ENCODE measurements at regions not wholly inside any gene's neighbourhood (a gene's known extent, or its start where the extent isn't known, plus 50 kb on each side); places are given as distances from the start of the nearest gene placed in this dataset.

- no peak for DNase-seq
- H3K36me3 ChIP-seq (replicated peaks; ENCODE audit: control insufficient read depth, insufficient read depth, low read length): no peaks in the 10 kb centered on the region
- no peaks in the 10 kb centered on the region for H3K27me3 ChIP-seq (ENCODE audit: control insufficient read depth, insufficient read depth, low read length)
- no peak overlapping the region for H3K4me3 ChIP-seq (ENCODE audit: insufficient read depth, low read depth, low read length)
These were observed 111.4 kb upstream of the CDC42EP3 start for GRCh38 chr2:37782721-37783371.

- Histone ChIP-seq H3K4me3 (ENCODE audit: insufficient read depth, low read depth, low read length) (no peak overlapping the region), H3K27me3 (ENCODE audit: control insufficient read depth, insufficient read depth, low read length) (no peaks in the 10 kb centered on the region), H3K36me3 (replicated peaks; ENCODE audit: control insufficient read depth, insufficient read depth, low read length) (no peaks in the 10 kb centered on the region)
- DNase-seq: no peak
These were observed 112.1 kb upstream of the CDC42EP3 start for GRCh38 chr2:37783545-37783944.

- no peaks in the 10 kb centered on the region for H3K36me3 ChIP-seq (replicated peaks; ENCODE audit: control insufficient read depth, insufficient read depth, low read length)
- DNase-seq: no peak
- H3K4me3 ChIP-seq (ENCODE audit: insufficient read depth, low read depth, low read length): no peak overlapping the region
- no peaks in the 10 kb centered on the region for H3K27me3 ChIP-seq (ENCODE audit: control insufficient read depth, insufficient read depth, low read length)
These were observed 112.8 kb upstream of the CDC42EP3 start for GRCh38 chr2:37784071-37784758.

- DNase-seq: no peak
These were observed 113.3 kb upstream of the CDC42EP3 start for GRCh38 chr2:37784759-37785149.

GRCh38 chr2:37786191-37786698, 114.8 kb upstream of the CDC42EP3 start:
- no peaks in the 10 kb centered on the region for H3K36me3 ChIP-seq (replicated peaks; ENCODE audit: control insufficient read depth, insufficient read depth, low read length)
- no peak overlapping the region for H3K4me3 ChIP-seq (ENCODE audit: insufficient read depth, low read depth, low read length)
- H3K27me3 ChIP-seq (ENCODE audit: control insufficient read depth, insufficient read depth, low read length): no peaks in the 10 kb centered on the region
- DNase-seq: no peak

More at GRCh38 chr2:37784759-37785149, 113.3 kb upstream of the CDC42EP3 start:
- H3K36me3 ChIP-seq (replicated peaks; ENCODE audit: control insufficient read depth, insufficient read depth, low read length): no peaks in the 10 kb centered on the region
- H3K4me3 ChIP-seq (ENCODE audit: insufficient read depth, low read depth, low read length): no peak overlapping the region
- H3K27me3 ChIP-seq (ENCODE audit: control insufficient read depth, insufficient read depth, low read length): no peaks in the 10 kb centered on the region

GRCh38 chr2:37786854-37787253, 115.4 kb upstream of the CDC42EP3 start:
- H3K4me3 ChIP-seq (ENCODE audit: insufficient read depth, low read depth, low read length): no peak overlapping the region
- DNase-seq: no peak
- no peaks in the 10 kb centered on the region for H3K27me3 ChIP-seq (ENCODE audit: control insufficient read depth, insufficient read depth, low read length)
- no peaks in the 10 kb centered on the region for H3K36me3 ChIP-seq (replicated peaks; ENCODE audit: control insufficient read depth, insufficient read depth, low read length)

- Histone ChIP-seq H3K27me3 (ENCODE audit: control insufficient read depth, insufficient read depth, low read length) (no peaks in the 10 kb centered on the region), H3K4me3 (ENCODE audit: insufficient read depth, low read depth, low read length) (no peak overlapping the region), H3K36me3 (replicated peaks; ENCODE audit: control insufficient read depth, insufficient read depth, low read length) (no peaks in the 10 kb centered on the region)
- no peak for DNase-seq
These were observed 117.3 kb upstream of the CDC42EP3 start for GRCh38 chr2:37788602-37789209.

- no peak for DNase-seq
- Histone ChIP-seq H3K36me3 (replicated peaks; ENCODE audit: control insufficient read depth, insufficient read depth, low read length) (no peaks in the 10 kb centered on the region), H3K27me3 (ENCODE audit: control insufficient read depth, insufficient read depth, low read length) (no peaks in the 10 kb centered on the region), H3K4me3 (ENCODE audit: insufficient read depth, low read depth, low read length) (no peak overlapping the region)
These were observed 118.6 kb upstream of the CDC42EP3 start for GRCh38 chr2:37790019-37790418.

GRCh38 chr2:37790462-37790861, 119.0 kb upstream of the CDC42EP3 start:
- H3K27me3 ChIP-seq (ENCODE audit: control insufficient read depth, insufficient read depth, low read length): no peaks in the 10 kb centered on the region
- no peak overlapping the region for H3K4me3 ChIP-seq (ENCODE audit: insufficient read depth, low read depth, low read length)
- no peaks in the 10 kb centered on the region for H3K36me3 ChIP-seq (replicated peaks; ENCODE audit: control insufficient read depth, insufficient read depth, low read length)
- no peak for DNase-seq

GRCh38 chr2:37792366-37792765, 120.9 kb upstream of the CDC42EP3 start:
- no peak overlapping the region for H3K4me3 ChIP-seq (ENCODE audit: insufficient read depth, low read depth, low read length)
- no peaks in the 10 kb centered on the region for H3K36me3 ChIP-seq (replicated peaks; ENCODE audit: control insufficient read depth, insufficient read depth, low read length)
- no peak for DNase-seq
- no peaks in the 10 kb centered on the region for H3K27me3 ChIP-seq (ENCODE audit: control insufficient read depth, insufficient read depth, low read length)

- Histone ChIP-seq H3K4me3 (ENCODE audit: insufficient read depth, low read depth, low read length) (no peak overlapping the region), H3K36me3 (replicated peaks; ENCODE audit: control insufficient read depth, insufficient read depth, low read length) (no peaks in the 10 kb centered on the region), H3K27me3 (ENCODE audit: control insufficient read depth, insufficient read depth, low read length) (no peaks in the 10 kb centered on the region)
- DNase-seq: no peak
These were observed 121.6 kb upstream of the CDC42EP3 start for GRCh38 chr2:37793004-37793403.

- no peak overlapping the region for H3K4me3 ChIP-seq (ENCODE audit: insufficient read depth, low read depth, low read length)
- no peaks in the 10 kb centered on the region for H3K27me3 ChIP-seq (ENCODE audit: control insufficient read depth, insufficient read depth, low read length)
- H3K36me3 ChIP-seq (replicated peaks; ENCODE audit: control insufficient read depth, insufficient read depth, low read length): no peaks in the 10 kb centered on the region
- no peak for DNase-seq
These were observed 123.3 kb upstream of the CDC42EP3 start for GRCh38 chr2:37794717-37795116.

- no peaks in the 10 kb centered on the region for H3K36me3 ChIP-seq (replicated peaks; ENCODE audit: control insufficient read depth, insufficient read depth, low read length)
- no peak for DNase-seq
- no peaks in the 10 kb centered on the region for H3K27me3 ChIP-seq (ENCODE audit: control insufficient read depth, insufficient read depth, low read length)
- no peak overlapping the region for H3K4me3 ChIP-seq (ENCODE audit: insufficient read depth, low read depth, low read length)
These were observed 124.0 kb upstream of the CDC42EP3 start for GRCh38 chr2:37795456-37795855.

- Histone ChIP-seq H3K36me3 (replicated peaks; ENCODE audit: control insufficient read depth, insufficient read depth, low read length) (no peaks in the 10 kb centered on the region), H3K4me3 (ENCODE audit: insufficient read depth, low read depth, low read length) (no peak overlapping the region), H3K27me3 (ENCODE audit: control insufficient read depth, insufficient read depth, low read length) (no peaks in the 10 kb centered on the region)
- no peak for DNase-seq
These were observed 124.5 kb upstream of the CDC42EP3 start for GRCh38 chr2:37795938-37796337.

GRCh38 chr2:37796481-37796880, 125.0 kb upstream of the CDC42EP3 start:
- no peak for DNase-seq
- H3K4me3 ChIP-seq (ENCODE audit: insufficient read depth, low read depth, low read length): no peak overlapping the region

More at GRCh38 chr2:37796481-37796880, 125.0 kb upstream of the CDC42EP3 start:
- Histone ChIP-seq H3K36me3 (replicated peaks; ENCODE audit: control insufficient read depth, insufficient read depth, low read length) (no peaks in the 10 kb centered on the region), H3K27me3 (ENCODE audit: control insufficient read depth, insufficient read depth, low read length) (no peaks in the 10 kb centered on the region)

All from H7 (cell line).